BLaER1 (cell line): ENCODE measurements at regions not wholly inside any gene's neighbourhood (a gene's known extent, or its start where the extent isn't known, plus 50 kb on each side); places are given as distances from the start of the nearest gene placed in this dataset.

Source experiments
- H3K27ac ChIP-seq: shearing (Covaris generic); formaldehyde crosslinking; 2 replicates; pipeline ENCODE4 v1.8.1; 2022
- H3K27me3 ChIP-seq: shearing (Covaris generic); formaldehyde crosslinking; 2 replicates; pipeline ENCODE4 v1.8.1; 2022
- H3K36me3 ChIP-seq: shearing (Covaris generic); formaldehyde crosslinking; 2 replicates; pipeline ENCODE4 v1.8.1; 2022
- H3K4me1 ChIP-seq: shearing (Covaris generic); formaldehyde crosslinking; 2 replicates; pipeline ENCODE4 v1.8.1; 2022
- H3K4me2 ChIP-seq: shearing (Covaris generic); formaldehyde crosslinking; 2 replicates; pipeline ENCODE4 v1.8.1; 2022
- H3K4me3 ChIP-seq: shearing (Covaris generic); formaldehyde crosslinking; 2 replicates; pipeline ENCODE4 v1.8.1; 2022
- H3K9ac ChIP-seq: shearing (Covaris generic); formaldehyde crosslinking; 2 replicates; pipeline ENCODE4 v1.8.1; 2022
- H3K9me3 ChIP-seq: shearing (Covaris generic); formaldehyde crosslinking; 2 replicates; pipeline ENCODE4 v1.8.1; 2022
- H4K20me1 ChIP-seq: shearing (Covaris generic); formaldehyde crosslinking; 2 replicates; pipeline ENCODE4 v1.8.1; 2022
- Cebpa-rat ChIP-seq: shearing (Covaris generic); IDR thresholded peaks from 2 replicates; pipeline ENCODE4 v1.8.1; 2022

- Histone ChIP-seq H3K27me3 (no peaks in the 10 kb centered on the region), H3K27ac (no peak overlapping the region), H3K9ac (no peak overlapping the region), H3K4me3 (no peak overlapping the region), H4K20me1 (no peaks in the 10 kb centered on the region), H3K9me3 (no peaks in the 10 kb centered on the region), H3K4me1 (no peaks in the 10 kb centered on the region), H3K4me2 (no peak overlapping the region), H3K36me3 (no peaks in the 10 kb centered on the region)
- no peak for TF ChIP-seq Cebpa-rat
Measured at GRCh38 chr2:53006980-53007379, 760.6 kb upstream of the CHAC2 start.

GRCh38 chr2:53004413-53004812, 763.2 kb upstream of the CHAC2 start:
- Histone ChIP-seq H4K20me1 (no peaks in the 10 kb centered on the region), H3K27me3 (no peaks in the 10 kb centered on the region), H3K4me1 (no peaks in the 10 kb centered on the region), H3K36me3 (no peaks in the 10 kb centered on the region), H3K27ac (no peak overlapping the region), H3K4me2 (no peak overlapping the region), H3K9ac (no peak overlapping the region), H3K4me3 (no peak overlapping the region), H3K9me3 (no peaks in the 10 kb centered on the region)
- no peak for TF ChIP-seq Cebpa-rat

GRCh38 chr2:52995424-52995823, 772.2 kb upstream of the CHAC2 start:
- Histone ChIP-seq H3K9me3 (0 out of 2 replicates have a peak, but pooled peaks cover 11% of the 10 kb centered on the region), H3K9ac (no peak overlapping the region), H3K4me2 (no peak overlapping the region), H3K4me3 (no peak overlapping the region), H3K36me3 (no peaks in the 10 kb centered on the region), H3K4me1 (no peaks in the 10 kb centered on the region), H3K27ac (no peak overlapping the region), H4K20me1 (no peaks in the 10 kb centered on the region), H3K27me3 (no peaks in the 10 kb centered on the region)
- no peak for TF ChIP-seq Cebpa-rat

- H4K20me1 ChIP-seq, result no peaks in the 10 kb centered on the region
- no peak for TF ChIP-seq Cebpa-rat
- no peak overlapping the region for H3K9ac ChIP-seq
- H3K4me2 ChIP-seq, result no peak overlapping the region
- no peak overlapping the region for H3K4me3 ChIP-seq
- no peaks in the 10 kb centered on the region for H3K27me3 ChIP-seq
- no peaks in the 10 kb centered on the region for H3K36me3 ChIP-seq
- no peaks in the 10 kb centered on the region for H3K9me3 ChIP-seq
- 0 out of 2 replicates have a peak, but pooled peaks cover 5% of the 10 kb centered on the region for H3K4me1 ChIP-seq
- no peak overlapping the region for H3K27ac ChIP-seq
Measured at GRCh38 chr2:52976143-52976949, 791.3 kb upstream of the CHAC2 start.

- Histone ChIP-seq H3K9me3 (no peaks in the 10 kb centered on the region), H3K4me1 (0 out of 2 replicates have a peak, but pooled peaks cover 5% of the 10 kb centered on the region), H3K27me3 (no peaks in the 10 kb centered on the region), H3K9ac (no peak overlapping the region), H3K27ac (no peak overlapping the region), H3K36me3 (no peaks in the 10 kb centered on the region), H4K20me1 (no peaks in the 10 kb centered on the region), H3K4me3 (no peak overlapping the region), H3K4me2 (no peak overlapping the region)
- TF ChIP-seq Cebpa-rat, result no peak
Measured at GRCh38 chr2:52974127-52974526, 793.5 kb upstream of the CHAC2 start.

- no peaks in the 10 kb centered on the region for H3K4me1 ChIP-seq
- H4K20me1 ChIP-seq, result no peaks in the 10 kb centered on the region
- no peaks in the 10 kb centered on the region for H3K27me3 ChIP-seq
- H3K4me3 ChIP-seq, result no peak overlapping the region
- H3K9ac ChIP-seq, result no peak overlapping the region
- H3K4me2 ChIP-seq, result no peak overlapping the region
- TF ChIP-seq Cebpa-rat, result no peak
- H3K36me3 ChIP-seq, result no peaks in the 10 kb centered on the region
- no peaks in the 10 kb centered on the region for H3K9me3 ChIP-seq
- H3K27ac ChIP-seq, result no peak overlapping the region
Measured at GRCh38 chr2:52970642-52971041, 797.0 kb upstream of the CHAC2 start.

GRCh38 chr2:52968043-52968442, 799.6 kb upstream of the CHAC2 start:
- TF ChIP-seq Cebpa-rat, result no peak
- H3K4me2 ChIP-seq, result no peak overlapping the region
- H3K27me3 ChIP-seq, result no peaks in the 10 kb centered on the region
- H3K4me1 ChIP-seq, result no peaks in the 10 kb centered on the region
- no peaks in the 10 kb centered on the region for H3K9me3 ChIP-seq
- H4K20me1 ChIP-seq, result no peaks in the 10 kb centered on the region
- no peak overlapping the region for H3K9ac ChIP-seq
- H3K4me3 ChIP-seq, result no peak overlapping the region
- H3K27ac ChIP-seq, result no peak overlapping the region
- H3K36me3 ChIP-seq, result no peaks in the 10 kb centered on the region

- Histone ChIP-seq H3K4me3 (no peak overlapping the region), H3K27me3 (no peaks in the 10 kb centered on the region), H3K4me2 (no peak overlapping the region), H4K20me1 (no peaks in the 10 kb centered on the region), H3K27ac (no peak overlapping the region), H3K9ac (no peak overlapping the region), H3K9me3 (no peaks in the 10 kb centered on the region), H3K36me3 (no peaks in the 10 kb centered on the region), H3K4me1 (no peaks in the 10 kb centered on the region)
- TF ChIP-seq Cebpa-rat, result no peak
Measured at GRCh38 chr2:52964916-52965530, 802.6 kb upstream of the CHAC2 start.

GRCh38 chr2:52961403-52961802, 806.2 kb upstream of the CHAC2 start:
- no peak overlapping the region for H3K4me2 ChIP-seq
- H3K9ac ChIP-seq, result no peak overlapping the region
- no peaks in the 10 kb centered on the region for H3K27me3 ChIP-seq
- TF ChIP-seq Cebpa-rat, result no peak
- no peaks in the 10 kb centered on the region for H4K20me1 ChIP-seq
- H3K4me3 ChIP-seq, result no peak overlapping the region
- no peak overlapping the region for H3K27ac ChIP-seq
- H3K9me3 ChIP-seq, result no peaks in the 10 kb centered on the region
- no peaks in the 10 kb centered on the region for H3K4me1 ChIP-seq
- no peaks in the 10 kb centered on the region for H3K36me3 ChIP-seq

GRCh38 chr2:52960881-52961280, 806.7 kb upstream of the CHAC2 start:
- H3K9me3 ChIP-seq, result no peaks in the 10 kb centered on the region
- no peak overlapping the region for H3K9ac ChIP-seq
- no peaks in the 10 kb centered on the region for H3K36me3 ChIP-seq
- TF ChIP-seq Cebpa-rat, result no peak
- no peaks in the 10 kb centered on the region for H3K27me3 ChIP-seq
- no peaks in the 10 kb centered on the region for H4K20me1 ChIP-seq
- H3K4me3 ChIP-seq, result no peak overlapping the region
- no peak overlapping the region for H3K27ac ChIP-seq
- no peaks in the 10 kb centered on the region for H3K4me1 ChIP-seq
- no peak overlapping the region for H3K4me2 ChIP-seq
